ENCODE measurements at regions not wholly inside any gene's neighbourhood (a gene's known extent, or its start where the extent isn't known, plus 50 kb on each side); places are given as distances from the start of the nearest gene placed in this dataset.

DNA sequence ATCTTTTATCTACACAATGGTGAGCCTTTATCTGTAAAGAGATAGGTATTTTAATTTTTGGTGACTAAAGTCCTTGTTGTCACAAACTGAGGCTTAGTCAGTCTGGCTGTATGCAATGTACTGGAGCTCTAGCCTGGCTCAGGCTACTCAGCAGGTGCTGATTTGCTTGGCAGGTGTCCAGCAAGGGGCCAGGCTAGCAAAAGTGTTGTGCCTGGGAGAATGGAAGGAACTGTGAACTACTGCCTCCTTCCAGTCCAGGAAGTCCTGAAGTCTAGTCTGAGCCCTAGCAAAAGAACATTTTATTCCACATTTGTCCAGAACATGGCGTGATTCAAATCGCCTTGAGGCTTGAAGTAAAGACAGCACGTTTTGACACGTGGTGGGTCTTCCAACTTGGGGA, 260.5 kb downstream of the CCDC85A start:
- DNase-seq (ENCODE audit: low spot score), result peak; percentile 8

DNA sequence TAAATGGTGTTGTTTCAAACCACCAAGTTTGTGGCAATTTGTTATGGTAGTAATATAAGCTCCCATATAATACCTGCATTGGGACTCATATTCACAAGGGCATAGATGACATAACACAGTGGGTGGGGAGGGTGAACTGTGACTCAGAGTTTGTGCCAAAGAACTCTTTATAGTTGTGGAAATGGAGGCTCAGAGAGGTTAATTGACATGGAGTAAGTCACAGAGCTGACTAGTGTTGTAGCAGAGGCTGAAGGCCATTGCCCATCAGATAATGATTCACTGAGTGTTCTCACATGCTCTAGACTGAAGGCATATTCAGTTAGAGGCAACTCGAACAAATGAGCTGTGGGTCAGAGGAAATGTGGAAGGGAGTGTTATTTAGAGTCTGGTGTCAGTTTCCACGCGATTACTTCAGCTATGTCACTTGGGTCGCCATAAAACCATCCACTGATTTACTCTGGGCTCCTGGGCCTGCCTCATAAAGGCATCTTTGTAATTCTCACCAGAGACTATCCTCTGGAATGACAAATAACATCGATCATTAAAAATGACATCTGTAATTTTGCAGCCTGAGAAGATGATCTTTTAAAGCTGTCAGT, 264.7 kb downstream of the CCDC85A start:
- DNase-seq (ENCODE audit: low spot score), result no peak

DNA sequence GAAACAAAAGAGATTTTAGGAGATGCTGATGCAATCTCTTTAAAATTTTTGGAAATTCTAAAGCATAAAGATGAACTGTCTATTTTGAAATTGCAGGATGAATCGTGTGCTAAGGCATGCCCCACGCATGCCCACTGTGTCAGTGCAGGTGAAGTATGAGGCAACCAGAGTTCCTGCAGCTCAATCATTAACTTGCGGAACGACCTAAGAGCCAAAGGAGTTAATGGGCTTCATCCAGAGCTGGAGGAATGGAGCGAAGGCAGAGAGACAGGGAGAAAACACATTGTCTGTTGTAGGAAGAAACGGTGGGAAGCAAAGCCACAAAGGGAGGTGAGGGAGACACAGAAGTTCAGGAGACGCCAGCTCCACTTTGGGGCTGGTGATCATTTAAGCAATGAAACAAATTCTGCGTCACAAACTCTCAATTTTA, 265.2 kb downstream of the CCDC85A start:
- no peak for DNase-seq (ENCODE audit: low spot score)

DNA sequence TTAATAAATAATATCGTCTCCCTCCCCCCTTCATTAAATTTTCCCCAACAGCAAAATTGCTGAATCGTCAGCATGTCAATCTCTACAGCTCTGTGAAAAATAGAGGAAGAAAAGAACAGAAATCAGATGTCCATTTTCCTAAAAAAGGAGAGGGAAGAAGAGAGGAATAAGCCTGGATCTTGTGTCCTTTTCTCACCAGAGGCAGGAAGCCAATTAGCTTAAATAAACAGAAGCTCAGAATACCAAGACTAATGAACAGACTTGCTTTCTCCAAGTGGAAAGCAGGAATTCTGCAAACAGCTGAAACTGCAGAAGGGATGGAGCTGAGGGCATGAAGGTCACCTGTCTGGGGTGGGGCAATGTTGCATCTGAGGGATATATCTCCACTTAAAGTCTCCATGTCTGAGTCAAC, 265.7 kb downstream of the CCDC85A start:
- DNase-seq (ENCODE audit: low spot score), result no peak

DNA sequence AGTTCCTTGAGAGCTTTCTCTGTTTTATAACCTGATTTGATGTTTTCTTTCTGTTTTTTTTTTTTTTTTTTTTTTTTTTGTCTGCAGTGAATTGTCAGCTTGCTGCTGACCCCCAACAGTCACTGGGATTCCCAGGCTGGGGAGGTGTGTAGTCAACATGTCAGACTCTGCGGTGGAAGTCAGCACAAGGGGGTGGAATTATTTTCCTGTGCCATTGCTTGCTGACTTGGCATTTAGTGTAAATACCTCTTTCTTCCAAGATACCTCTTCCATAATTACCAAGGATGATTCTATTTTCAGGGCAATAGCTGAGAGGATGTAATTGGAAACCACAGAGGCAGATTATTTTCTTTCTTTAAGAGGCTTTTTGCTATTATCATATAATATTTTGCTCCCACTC, 266.3 kb downstream of the CCDC85A start:
- no peak for DNase-seq (ENCODE audit: low spot score)

DNA sequence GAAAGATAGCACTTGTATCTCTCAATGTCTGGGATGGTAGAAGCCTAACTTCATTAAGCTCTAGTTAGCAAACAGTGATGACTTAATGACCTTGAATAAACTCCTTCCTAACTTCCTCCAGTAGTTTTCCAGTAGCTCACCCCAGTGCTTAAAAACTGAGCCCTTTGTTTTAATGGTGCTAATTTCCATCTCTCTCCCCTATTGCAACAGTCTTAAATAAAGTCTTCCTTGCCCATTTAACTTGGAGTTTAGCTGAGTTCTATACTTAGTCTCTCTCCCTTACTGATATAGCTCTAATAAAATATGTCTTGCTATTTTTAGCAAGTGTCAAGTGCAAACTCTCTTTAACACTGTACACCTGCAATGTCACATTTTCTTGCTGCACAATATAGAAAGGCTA, 267.0 kb downstream of the CCDC85A start:
- DNase-seq (ENCODE audit: low spot score), result no peak

DNA sequence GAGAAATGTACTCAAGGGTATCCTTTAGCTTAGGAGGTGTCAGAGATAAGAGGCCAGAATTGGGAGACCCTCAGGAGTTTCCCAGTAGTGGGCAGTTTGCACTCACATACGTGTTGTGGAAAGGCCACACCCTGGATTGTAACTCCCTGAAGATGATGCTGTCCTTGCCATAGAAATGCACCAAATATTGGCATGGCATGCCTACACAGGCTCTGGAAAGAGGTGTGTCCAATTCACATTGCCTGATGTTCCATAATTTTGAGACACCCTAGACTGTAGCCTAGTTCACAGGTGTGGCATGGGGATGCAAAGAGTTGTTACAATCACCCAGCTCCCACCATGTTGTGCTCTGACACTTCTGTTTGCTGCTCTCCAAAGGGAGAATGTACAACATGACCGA, 271.9 kb downstream of the CCDC85A start:
- no peak for DNase-seq (ENCODE audit: low spot score)

DNA sequence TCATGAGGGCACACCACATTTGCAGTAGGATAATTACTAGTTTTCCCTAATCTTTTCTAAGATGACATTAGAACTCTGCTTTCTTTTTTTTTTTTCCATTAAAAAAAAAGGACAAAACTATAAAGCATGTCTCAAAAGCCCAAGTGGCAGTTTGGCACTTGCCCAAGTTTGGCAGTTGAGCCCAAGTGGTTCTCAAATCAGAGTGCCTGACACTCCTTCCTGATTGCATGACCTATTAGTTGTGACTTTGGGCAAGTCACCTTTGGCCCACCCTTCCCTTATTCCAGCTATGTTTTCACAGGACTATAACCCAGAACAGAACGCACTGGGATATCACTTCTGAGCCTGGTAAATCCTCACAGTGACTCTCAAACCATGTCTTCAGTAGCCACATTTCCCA, 273.0 kb downstream of the CCDC85A start:
- DNase-seq (ENCODE audit: low spot score), result no peak

DNA sequence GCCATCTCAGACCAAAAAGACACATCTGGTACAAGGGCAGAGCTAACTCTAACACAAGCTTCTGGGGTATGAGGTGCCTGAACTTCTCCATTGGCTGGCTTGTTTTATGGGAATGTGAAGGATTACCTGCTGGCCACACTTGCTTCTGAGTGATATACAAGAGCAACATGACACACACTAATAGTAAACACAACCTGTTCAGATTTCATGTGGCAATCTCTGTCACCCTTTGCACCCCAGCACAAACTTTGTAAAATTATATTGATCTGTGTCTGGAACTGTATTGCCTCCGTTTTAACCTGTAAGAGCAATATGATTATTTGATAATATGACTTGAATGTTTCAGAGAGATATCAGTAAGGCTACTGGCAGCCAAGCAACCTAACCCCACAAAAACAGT, 276.7 kb downstream of the CCDC85A start:
- DNase-seq (ENCODE audit: low spot score), result no peak

DNA sequence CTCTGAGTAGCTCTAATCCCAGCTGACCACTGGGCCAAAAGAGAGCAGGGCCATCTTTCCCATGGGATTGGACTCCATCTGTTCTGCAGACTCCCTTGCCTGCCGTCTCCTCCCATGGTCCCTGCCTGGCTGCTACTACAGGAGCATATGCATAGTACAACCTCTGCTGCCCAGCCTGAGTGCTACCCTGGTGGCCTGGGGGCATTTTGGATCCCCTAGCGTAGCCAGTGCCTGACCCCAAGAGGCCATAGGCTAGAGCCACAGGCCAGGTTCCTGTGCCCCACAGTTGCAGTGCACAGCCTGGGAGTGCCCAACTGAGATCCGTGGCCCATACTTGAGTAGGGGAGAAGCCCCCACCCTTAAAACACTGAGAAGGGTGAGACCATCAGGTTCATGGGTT, 280.3 kb downstream of the CCDC85A start:
- DNase-seq (ENCODE audit: low spot score), result no peak

DNA sequence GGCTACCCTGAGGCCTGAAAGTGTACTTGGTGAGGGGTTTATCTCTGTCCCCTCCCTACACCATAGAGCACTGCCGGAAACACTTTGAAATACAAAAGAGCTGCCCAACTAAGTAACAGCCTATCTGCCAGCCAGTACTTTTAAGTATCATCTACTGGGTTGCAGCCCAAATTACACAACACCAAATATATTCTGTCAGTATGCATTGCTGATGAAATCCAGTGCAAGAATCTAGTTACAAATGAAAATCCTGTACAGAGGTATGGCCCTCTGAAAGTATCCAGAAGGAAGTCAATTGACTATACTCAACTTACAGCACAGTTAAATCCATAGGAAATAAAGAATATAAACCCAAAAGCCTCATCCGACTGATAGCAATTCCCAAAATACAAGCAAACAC, 280.8 kb downstream of the CCDC85A start:
- DNase-seq (ENCODE audit: low spot score), result no peak

DNA sequence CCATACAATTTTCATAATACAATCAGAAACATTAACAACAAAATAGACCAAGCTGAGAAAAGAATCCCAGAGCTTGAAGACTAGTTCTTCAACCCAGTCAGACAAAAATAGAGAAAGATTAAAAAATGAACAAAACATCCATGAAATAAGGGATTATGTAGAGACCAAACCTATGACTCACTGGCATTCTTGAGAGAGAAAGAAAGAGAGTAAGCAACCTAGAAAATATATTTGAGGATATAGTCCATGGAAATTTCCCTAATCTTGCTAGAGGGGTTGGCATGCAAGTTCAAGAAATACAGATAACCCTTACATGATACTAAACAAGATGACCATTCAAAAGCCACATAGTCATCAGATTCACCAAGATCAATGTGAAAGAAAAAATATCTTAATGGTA, 281.7 kb downstream of the CCDC85A start:
- no peak for DNase-seq (ENCODE audit: low spot score)

DNA sequence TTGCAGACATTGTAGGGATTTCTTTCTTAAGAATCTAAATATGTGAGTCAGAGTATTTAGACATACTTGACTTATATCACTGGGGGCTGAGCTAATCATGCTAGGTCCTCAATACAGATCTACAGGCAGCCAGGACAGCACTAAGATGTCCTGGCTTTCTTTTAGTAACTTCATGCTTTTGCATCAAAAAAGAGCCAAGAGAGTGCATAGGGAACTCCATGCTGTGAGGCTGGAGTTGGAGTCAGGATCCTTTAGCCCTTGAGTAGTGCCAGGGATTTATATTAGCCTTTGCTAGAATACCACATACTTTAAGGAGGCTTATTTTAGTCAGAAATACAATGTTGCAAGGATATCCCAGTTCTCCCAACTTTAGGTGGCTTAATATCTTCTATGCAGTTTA, 289.7 kb downstream of the CCDC85A start:
- peak; percentile 30 for DNase-seq (ENCODE audit: low spot score)

DNA sequence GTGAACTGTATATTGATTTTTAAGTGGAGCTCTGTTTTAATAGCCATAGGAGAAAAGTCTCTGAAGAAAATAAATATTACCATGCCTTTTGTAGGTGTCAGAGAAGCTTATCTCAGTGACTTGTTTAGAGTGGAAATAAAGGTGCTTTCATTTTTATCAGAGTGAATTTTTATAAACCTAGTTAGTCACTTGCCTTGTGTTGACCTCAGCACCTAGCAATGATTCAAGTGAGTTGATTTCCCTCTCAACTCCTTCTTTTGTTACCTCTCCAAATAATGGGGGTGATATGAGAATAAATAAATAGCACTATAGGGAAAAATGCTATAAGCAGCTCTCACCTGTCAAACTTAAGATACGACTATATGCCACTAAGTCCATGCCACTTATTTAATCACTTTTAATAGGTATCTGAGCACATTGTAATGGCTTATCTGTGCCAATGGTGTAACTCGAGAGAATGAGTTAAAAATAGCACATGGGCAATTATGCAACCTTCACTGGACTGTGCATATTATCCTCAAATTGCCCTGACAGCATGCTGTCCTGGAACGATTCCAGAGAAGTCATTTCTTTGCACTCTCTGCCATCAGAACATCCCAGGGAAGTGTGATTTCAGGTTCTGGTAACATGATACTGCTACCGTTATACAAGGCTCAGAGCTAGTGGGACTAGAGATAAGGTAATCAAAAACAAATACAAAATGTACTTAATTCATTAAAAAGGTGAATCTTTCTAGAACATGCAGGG, 290.8 kb downstream of the CCDC85A start:
- no peak for DNase-seq (ENCODE audit: low spot score)

DNA sequence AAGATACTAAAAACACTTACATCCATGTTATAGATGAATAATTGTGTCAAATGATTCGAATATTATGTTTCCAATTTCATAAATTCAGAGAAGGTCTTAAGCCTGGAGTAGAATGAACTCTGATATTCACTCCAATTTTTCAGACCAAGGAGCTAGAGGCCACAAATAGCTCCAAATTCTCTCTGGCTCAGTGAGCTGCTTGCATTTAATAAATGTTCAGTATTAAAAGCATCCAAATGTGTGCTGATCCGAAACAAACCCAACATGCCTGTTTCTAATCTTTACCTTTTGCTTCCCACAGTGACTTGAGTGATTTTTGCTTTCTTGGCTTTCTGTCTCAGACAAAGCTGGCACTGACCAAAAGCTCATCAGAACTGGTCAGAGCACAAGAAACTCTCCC, 291.4 kb downstream of the CCDC85A start:
- no peak for DNase-seq (ENCODE audit: low spot score)

DNA sequence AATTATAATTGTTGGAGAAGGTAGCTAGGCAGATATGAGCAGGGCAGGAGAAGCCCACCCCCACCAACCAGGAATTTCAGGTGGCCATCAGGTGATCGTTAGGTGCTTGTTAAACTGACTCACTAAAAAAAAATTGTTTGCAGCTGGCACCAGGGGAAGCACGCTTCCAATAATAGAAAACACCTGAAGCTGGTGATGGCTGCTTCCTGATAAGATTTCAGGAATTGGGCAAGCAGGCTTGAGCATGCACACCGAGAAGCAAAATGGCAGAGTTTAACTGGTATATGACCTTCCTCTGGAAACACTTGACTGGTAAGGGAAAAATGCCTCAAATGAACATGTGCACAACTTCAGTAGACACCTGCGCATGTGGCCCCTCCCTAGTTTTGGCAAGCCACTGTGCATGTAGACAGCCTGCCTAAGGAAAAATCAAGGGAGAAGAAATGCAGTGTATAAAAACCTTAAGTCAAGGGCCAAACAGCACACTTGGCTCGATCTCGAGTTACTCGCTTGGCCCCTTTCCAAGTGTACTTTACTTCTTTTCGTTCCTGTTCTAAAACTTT, 292.8 kb downstream of the CCDC85A start:
- DNase-seq (ENCODE audit: low spot score), result no peak

DNA sequence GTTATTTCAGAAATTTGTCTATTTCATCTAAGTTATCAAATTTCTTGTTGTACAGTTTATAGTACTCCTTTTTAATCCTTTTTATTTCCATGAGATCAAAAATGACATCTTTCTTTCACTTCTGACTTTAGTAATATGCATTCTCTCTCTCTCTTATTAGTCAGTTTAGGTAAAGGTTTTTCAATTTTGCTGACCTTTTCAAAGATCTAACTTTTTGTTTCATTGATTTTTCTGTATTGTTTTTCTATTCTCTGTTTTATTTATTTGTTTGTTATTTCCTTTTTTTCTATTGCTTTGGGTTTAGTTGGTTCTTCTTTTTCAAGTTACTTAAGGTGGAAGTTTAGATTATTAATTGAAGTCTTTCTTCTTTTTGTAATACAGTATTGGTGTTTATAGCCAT, 294.2 kb downstream of the CCDC85A start:
- DNase-seq (ENCODE audit: low spot score), result no peak

DNA sequence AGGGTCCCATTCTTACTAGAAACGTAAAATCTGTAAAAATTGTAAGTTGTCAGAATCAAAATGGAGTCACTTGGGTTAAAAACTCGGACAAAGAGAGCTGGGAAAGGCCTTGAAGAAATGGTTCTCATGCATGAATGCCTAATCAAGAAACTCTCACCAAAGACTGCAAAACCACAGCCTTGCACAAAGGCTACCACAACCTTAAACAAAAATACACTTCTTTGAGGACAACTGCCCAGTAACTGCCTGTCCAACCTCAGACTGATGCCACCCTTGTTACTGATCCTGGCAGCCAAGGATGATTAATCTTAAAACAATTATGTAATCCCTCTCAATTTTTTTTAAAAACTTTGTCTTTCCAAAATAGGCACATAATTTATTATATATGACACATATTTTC, 299.3 kb downstream of the CCDC85A start:
- no peak for DNase-seq (ENCODE audit: low spot score)

DNA sequence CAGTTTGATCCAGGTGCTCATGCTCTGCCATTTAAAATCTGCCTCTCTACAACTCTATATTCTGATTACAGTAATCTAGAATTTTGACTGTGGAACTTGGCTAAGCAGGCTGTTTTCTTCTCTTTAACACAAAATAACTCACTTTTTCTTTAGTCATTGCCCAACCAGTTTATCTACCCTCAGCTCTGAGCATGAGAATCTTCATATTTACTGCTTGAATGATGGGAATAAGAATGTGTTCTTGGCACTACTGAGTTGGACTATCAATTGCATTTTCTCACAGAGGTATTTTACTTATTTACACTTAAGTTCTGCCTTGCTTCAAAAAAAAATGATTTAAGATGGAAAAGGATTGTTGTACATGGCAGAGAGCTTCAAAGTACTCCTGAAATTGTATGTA, 301.1 kb downstream of the CCDC85A start:
- peak; percentile 1 for DNase-seq (ENCODE audit: low spot score)

DNA sequence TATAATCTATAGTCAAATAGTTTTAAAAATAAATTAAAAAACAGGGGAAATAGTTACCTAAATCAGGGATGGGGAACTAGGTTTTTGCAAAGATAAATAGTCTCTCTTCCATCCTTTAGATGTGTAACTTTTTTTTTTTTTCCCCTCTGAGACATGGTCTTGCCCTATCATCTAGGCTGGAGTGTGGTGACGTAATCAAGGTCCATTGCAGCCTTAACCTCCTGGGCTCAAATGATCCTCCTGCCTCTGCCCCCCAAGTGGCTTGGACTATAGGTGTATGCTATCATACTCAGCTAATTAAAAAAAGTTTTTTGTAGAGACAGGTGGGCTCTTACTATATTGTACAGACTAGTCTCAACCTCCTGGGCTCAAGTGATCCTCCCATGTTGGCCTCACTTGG, 316.5 kb downstream of the CCDC85A start:
- DNase-seq (ENCODE audit: low spot score), result no peak

DNA sequence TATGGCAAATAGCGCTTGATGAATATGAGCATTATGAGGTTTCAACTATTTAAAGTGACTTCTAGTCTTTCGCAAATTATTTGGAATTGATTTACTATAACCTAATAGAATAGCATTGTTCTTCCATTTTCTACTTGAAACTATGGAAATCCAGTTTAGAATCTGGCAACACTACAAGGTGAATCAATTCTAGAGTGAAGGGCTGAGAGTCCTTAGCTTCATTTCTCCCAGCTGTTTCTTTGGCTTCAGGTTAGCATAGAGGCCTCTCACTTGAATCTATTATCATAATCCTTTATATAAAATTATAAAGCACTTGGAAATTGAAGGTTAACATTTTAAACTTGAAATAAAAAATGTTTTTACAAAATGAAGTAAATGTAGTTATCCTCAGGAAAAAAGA, 318.8 kb downstream of the CCDC85A start:
- DNase-seq (ENCODE audit: low spot score), result no peak

DNA sequence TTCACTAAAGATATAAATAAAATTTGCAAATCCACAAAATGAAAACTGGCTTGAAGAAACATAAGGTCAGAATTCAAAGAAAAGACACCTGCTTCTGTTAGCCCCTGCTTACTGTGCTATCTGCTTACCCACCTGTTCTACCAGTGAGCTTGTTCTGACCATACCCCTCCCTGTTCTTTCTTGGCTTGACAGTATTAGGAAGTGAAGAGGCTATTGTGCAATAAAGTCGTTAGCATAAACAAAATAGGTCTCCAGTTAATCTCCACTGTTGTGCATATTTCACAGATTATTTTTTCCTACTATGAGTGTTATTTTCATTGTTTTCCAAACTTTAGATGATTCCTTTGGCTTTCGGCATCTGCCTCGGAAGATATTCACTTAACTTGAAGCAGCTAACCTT, 322.1 kb downstream of the CCDC85A start:
- DNase-seq (ENCODE audit: low spot score), result no peak

DNA sequence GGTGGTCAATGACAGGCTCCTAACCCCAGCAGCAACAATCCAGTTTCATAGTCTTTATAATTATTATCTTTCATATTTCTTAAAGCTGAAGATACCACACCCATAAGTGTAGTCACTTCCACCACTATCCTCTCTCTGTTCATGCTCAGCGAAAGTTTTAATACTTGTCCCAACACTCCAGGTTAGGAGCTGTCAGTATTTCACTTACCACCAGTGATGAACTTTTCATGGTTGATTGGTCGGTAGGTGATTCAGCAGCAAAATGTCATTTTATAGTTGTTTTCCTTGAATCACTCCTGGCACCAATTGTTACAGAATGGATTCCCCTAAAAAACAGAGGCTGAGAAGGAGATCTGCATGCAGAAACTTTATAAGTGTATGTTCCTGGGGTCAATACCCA, 324.9 kb downstream of the CCDC85A start:
- no peak for DNase-seq (ENCODE audit: low spot score)
